Tibial nerve (tissue), 4 donors: ENCODE measurements at regions not wholly inside any gene's neighbourhood (a gene's known extent, or its start where the extent isn't known, plus 50 kb on each side); places are given as distances from the start of the nearest gene placed in this dataset.
A peak's percentile ranks its signal among the peaks of the same experiment; 100 is the strongest.

Experiments used
- DNase-seq, 2 donors: peaks; one replicate each; pipeline ENCODE4 v3.0.0-alpha.2; 2019; ENCODE audit warnings: low spot score in 2 of 2
- H3K27ac ChIP-seq, 4 donors: fragments of 200-600 bp; sonication (generic) in 3 of 4; one replicate each; pipeline ENCODE4 v1.5.1; 2017 to 2019; ENCODE audit warnings: mild to moderate bottlenecking in 1 of 4
- H3K27me3 ChIP-seq, 2 donors: fragments of 200-600 bp; sonication (generic) in 1 of 2; one replicate each; pipeline versions ENCODE4 v1.5.1 to v1.6.0; 2017 to 2019
- H3K36me3 ChIP-seq, 3 donors: fragments of 200-600 bp; sonication (generic); one replicate each; pipeline ENCODE4 v1.5.1; 2018 to 2019
- H3K4me1 ChIP-seq, 4 donors: fragments of 200-600 bp; sonication (generic) in 3 of 4; one replicate each; pipeline ENCODE4 v1.5.1; 2017 to 2019
- H3K4me3 ChIP-seq, 4 donors: fragments of 200-600 bp; sonication (generic) in 3 of 4; one replicate each; pipeline ENCODE4 v1.5.1; 2017 to 2019; ENCODE audit warnings: mild to moderate bottlenecking in 1 of 4, moderate library complexity in 1 of 4
- H3K9me3 ChIP-seq, 4 donors: fragments of 200-600 bp; sonication (generic) in 3 of 4; one replicate each; pipeline ENCODE4 v1.5.1; 2017 to 2019
- EP300 ChIP-seq, 2 donors: sonication (generic); formaldehyde crosslinking; IDR thresholded peaks; one replicate each; pipeline ENCODE4 v1.6.1; 2017; ENCODE audit warnings: antibody characterized with exemption in 2 of 2, mild to moderate bottlenecking in 1 of 2
- POLR2A ChIP-seq, 2 donors: fragments of 450-650 bp; IDR thresholded peaks; one replicate each; pipeline ENCODE4 v1.6.1; 2017; ENCODE audit warnings: antibody characterized with exemption in 2 of 2, mild to moderate bottlenecking in 2 of 2, moderate library complexity in 2 of 2
- WGBS, 2 donors: methylation state at CpG; one replicate each; pipeline ENCODE4 v1.1.5; 2018; 5-methylcytosine and 5-hydroxymethylcytosine counted together
- TF ChIP-seq, protein P1 (sequence below), 5 experiments: fragments of 200-600 bp in 3 of 5; fragments of 450-650 bp in 2 of 5; sonication (generic) in 3 of 5; IDR thresholded peaks; one replicate each; pipeline ENCODE4 v1.5.1; 2016 to 2019; ENCODE audit warnings: antibody characterized with exemption in 5 of 5, mild to moderate bottlenecking in 3 of 5, moderate library complexity in 2 of 5

DNA sequence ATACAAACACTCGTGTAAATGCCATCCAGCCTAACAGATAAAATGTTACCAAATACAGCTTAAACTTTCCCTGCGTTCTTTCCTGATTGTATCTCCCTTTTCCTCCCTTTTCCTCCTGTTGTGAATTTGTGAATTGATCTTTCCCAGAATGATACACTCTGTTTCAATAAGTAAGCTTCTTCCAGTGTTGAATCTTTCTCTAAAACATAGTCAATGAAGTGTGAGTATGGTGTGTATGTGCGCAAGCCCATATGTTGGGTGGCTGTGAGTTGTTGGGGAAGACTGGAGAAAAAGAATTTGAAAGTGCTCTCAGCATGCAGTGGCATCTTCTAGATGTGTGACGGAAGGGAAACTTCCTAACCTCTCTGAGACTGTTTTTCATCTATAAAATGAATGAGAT lies 143.1 kb upstream of the KLF4 start:
- TF ChIP-seq, protein P1, sequence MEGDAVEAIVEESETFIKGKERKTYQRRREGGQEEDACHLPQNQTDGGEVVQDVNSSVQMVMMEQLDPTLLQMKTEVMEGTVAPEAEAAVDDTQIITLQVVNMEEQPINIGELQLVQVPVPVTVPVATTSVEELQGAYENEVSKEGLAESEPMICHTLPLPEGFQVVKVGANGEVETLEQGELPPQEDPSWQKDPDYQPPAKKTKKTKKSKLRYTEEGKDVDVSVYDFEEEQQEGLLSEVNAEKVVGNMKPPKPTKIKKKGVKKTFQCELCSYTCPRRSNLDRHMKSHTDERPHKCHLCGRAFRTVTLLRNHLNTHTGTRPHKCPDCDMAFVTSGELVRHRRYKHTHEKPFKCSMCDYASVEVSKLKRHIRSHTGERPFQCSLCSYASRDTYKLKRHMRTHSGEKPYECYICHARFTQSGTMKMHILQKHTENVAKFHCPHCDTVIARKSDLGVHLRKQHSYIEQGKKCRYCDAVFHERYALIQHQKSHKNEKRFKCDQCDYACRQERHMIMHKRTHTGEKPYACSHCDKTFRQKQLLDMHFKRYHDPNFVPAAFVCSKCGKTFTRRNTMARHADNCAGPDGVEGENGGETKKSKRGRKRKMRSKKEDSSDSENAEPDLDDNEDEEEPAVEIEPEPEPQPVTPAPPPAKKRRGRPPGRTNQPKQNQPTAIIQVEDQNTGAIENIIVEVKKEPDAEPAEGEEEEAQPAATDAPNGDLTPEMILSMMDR (IDR thresholded peaks at IDR 0.05): no peak
- TF ChIP-seq POLR2A (IDR thresholded peaks at IDR 0.05) (no peak), EP300 (IDR thresholded peaks at IDR 0.05) (no peak)
- H3K9me3 ChIP-seq: no peaks in the 10 kb centered on the region
- 86 to 89% methylated on average over 4 of the region's 4 CpGs for WGBS, 2 donors
- H3K27ac ChIP-seq: no peak overlapping the region
- H3K4me3 ChIP-seq: no peak overlapping the region
- H3K4me1 ChIP-seq: peaks cover 0 to 48% (median 9%) of the 10 kb centered on the region in 4 donors
- no peak for DNase-seq
- no peaks in the 10 kb centered on the region for H3K27me3 ChIP-seq
- no peaks in the 10 kb centered on the region for H3K36me3 ChIP-seq

DNA sequence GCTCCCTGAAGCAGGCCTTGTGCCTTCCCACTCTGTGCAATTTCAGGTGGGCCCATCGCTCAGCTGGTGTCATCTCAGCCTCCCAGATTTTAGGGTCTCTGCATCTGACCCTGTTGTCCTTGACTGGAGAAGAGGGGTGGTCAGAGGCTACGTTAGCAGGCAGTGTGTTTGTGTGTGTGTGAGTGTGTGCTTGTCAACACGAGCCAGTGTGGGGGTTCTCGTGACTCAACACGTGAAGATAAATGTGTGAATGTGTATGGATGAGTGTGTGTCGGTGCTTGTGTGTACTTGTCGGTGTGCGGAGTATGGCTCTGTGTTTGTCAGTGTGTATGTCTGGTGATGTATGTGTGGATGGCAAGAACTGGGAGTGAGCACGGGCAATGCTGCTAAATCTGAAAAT lies 142.6 kb upstream of the KLF4 start:
- Histone ChIP-seq H3K4me1 (peaks cover 0 to 45% (median 6%) of the 10 kb centered on the region in 4 donors), H3K27me3 (no peaks in the 10 kb centered on the region), H3K9me3 (no peaks in the 10 kb centered on the region), H3K27ac (peak overlapping the region in 1 of 4 donors; percentile 42), H3K36me3 (no peaks in the 10 kb centered on the region), H3K4me3 (no peak overlapping the region)
- no peak for DNase-seq
- WGBS, 2 donors: 85 to 90% methylated on average over 9 of the region's 9 CpGs
- TF ChIP-seq EP300 (IDR thresholded peaks at IDR 0.05) (no peak), POLR2A (IDR thresholded peaks at IDR 0.05) (no peak)
- TF ChIP-seq, protein P1 (IDR thresholded peaks at IDR 0.05): no peak

DNA sequence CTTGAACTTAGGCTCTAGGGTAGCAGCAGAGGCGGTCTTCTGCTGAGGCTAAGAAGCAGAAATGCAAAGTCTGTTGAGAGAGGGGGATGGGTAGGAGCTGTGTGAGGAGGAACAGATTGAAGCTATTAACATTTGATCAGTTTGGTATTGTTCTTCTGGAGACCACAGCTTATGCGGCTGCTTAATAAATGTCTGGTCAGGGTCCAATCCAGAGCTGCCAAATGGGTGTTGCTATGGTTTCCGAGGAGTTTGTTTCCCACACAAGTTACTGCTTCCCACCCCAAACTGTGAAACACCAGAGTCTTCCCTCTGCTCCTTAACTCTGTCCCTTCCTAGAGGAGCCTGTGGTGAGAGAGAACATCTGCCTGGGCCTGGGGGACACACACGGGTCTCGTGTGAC lies 142.2 kb upstream of the KLF4 start:
- WGBS, 2 donors: 50 to 65% methylated on average over 5 of the region's 5 CpGs
- Histone ChIP-seq H3K27ac (peak overlapping the region in 1 of 4 donors; percentile 42), H3K36me3 (no peaks in the 10 kb centered on the region), H3K9me3 (no peaks in the 10 kb centered on the region), H3K27me3 (no peaks in the 10 kb centered on the region), H3K4me3 (no peak overlapping the region), H3K4me1 (peaks cover 0 to 41% (median 2%) of the 10 kb centered on the region in 4 donors)
- TF ChIP-seq, protein P1 (IDR thresholded peaks at IDR 0.05): no peak
- no peak for TF ChIP-seq POLR2A (IDR thresholded peaks at IDR 0.05)
- TF ChIP-seq EP300 (IDR thresholded peaks at IDR 0.05): no peak
- DNase-seq: no peak

DNA sequence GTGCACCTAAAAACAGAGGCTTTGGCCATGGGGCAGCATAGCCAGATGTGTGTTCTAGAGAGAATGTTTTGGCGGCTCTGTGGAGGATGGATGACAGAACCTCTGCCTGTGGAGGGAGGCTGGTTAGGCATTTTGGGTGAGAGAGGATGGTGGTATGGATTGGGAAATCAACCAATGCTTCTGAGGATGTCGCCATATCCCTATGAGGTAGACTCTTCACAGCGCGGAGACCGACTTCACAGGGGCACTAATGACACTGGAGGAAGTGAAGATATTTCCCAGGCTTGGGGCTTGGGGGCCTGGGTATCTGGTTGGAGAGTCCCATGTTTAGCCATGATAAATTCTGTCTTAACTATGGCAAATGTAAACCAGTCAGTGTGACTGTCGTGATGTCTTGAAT lies 140.6 kb upstream of the KLF4 start:
- no peak for DNase-seq
- Histone ChIP-seq H3K4me3 (no peak overlapping the region), H3K36me3 (no peaks in the 10 kb centered on the region), H3K4me1 (peaks cover 0 to 25% (median 0%) of the 10 kb centered on the region in 4 donors), H3K9me3 (no peaks in the 10 kb centered on the region), H3K27me3 (no peaks in the 10 kb centered on the region), H3K27ac (no peak overlapping the region)
- 94 to 97% methylated on average over 6 of the region's 6 CpGs for WGBS, 2 donors
- TF ChIP-seq POLR2A (IDR thresholded peaks at IDR 0.05) (no peak), EP300 (IDR thresholded peaks at IDR 0.05) (no peak)
- TF ChIP-seq, protein P1 (IDR thresholded peaks at IDR 0.05): no peak

DNA sequence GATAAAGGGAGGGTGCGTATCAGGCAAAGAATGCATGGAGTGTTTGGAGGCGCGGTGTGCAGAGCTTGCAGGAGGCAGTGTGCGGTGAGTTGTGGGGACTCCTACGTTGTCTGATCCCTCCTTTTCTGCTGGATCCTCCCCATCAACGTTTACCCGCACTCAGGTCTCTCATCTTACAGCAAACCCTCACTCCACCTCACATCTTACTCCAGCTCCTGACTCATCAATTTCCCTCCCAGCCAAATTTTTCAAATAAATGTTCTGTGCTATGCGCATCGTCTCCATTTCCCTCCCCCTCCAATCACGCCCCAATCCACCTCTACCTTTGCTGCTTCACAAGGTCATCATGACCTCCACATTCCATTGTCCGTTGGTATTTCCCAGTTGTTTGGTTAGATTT lies 138.9 kb upstream of the KLF4 start:
- Histone ChIP-seq H3K27ac (no peak overlapping the region), H3K27me3 (no peaks in the 10 kb centered on the region), H3K9me3 (no peaks in the 10 kb centered on the region), H3K4me3 (no peak overlapping the region), H3K4me1 (peaks cover 0 to 17% (median 0%) of the 10 kb centered on the region in 4 donors), H3K36me3 (no peaks in the 10 kb centered on the region)
- no peak for TF ChIP-seq POLR2A (IDR thresholded peaks at IDR 0.05)
- no peak for TF ChIP-seq EP300 (IDR thresholded peaks at IDR 0.05)
- TF ChIP-seq, protein P1 (IDR thresholded peaks at IDR 0.05): no peak
- no peak for DNase-seq
- 86 to 89% methylated on average over 11 of the region's 11 CpGs for WGBS, 2 donors
